Stomach (tissue), 8 donors: ENCODE measurements at regions not wholly inside any gene's neighbourhood (a gene's known extent, or its start where the extent isn't known, plus 50 kb on each side); places are given as distances from the start of the nearest gene placed in this dataset.

Experiments
- DNase-seq, 2 donors: peaks; one replicate each; pipeline versions ENCODE4 v3.0.0 to v3.0.0-alpha.2; 2013 to 2019
- H3K27ac ChIP-seq, 5 donors: fragments of 200-600 bp in 4 of 5; sonication (generic) in 4 of 5; one replicate each; pipeline ENCODE4 v1.5.1; 2013 to 2019; ENCODE audit warnings: mild to moderate bottlenecking in 1 of 5, moderate library complexity in 1 of 5
- H3K27me3 ChIP-seq, 3 donors: fragments of 200-600 bp; sonication (generic); one replicate each; pipeline ENCODE4 v1.5.1; 2017 to 2019; ENCODE audit warnings: mixed run types in 1 of 3
- H3K36me3 ChIP-seq, 4 donors: fragments of 200-600 bp; sonication (generic); 1 replicate in 3 of 4; 2 replicates in 1 of 4; pipeline ENCODE4 v1.5.1; 2016 to 2019
- H3K4me1 ChIP-seq, 4 donors: fragments of 200-600 bp; sonication (generic); one replicate each; pipeline ENCODE4 v1.5.1; 2016 to 2019
- H3K4me3 ChIP-seq, 4 donors: fragments of 200-600 bp; sonication (generic) in 3 of 4; one replicate each; pipeline ENCODE4 v1.5.1; 2016 to 2019; ENCODE audit warnings: mild to moderate bottlenecking in 1 of 4
- H3K9me3 ChIP-seq, 4 donors: fragments of 200-600 bp; sonication (generic); one replicate each; pipeline ENCODE4 v1.5.1; 2016 to 2019
- CTCF ChIP-seq, 7 experiments: fragments of 450-650 bp in 4 of 7; fragments of 200-600 bp in 3 of 7; sonication (generic) in 3 of 7; IDR thresholded peaks; one replicate each; pipeline ENCODE4 v1.5.1; 2016 to 2019; ENCODE audit warnings: antibody characterized with exemption in 7 of 7, control low read depth in 2 of 7, mild to moderate bottlenecking in 1 of 7
- EP300 ChIP-seq: sonication (generic); formaldehyde crosslinking; IDR thresholded peaks from one replicate; pipeline ENCODE4 v1.6.1; 2017; ENCODE audit warnings: antibody characterized with exemption
- POLR2A ChIP-seq, 4 donors: fragments of 450-650 bp; IDR thresholded peaks; one replicate each; pipeline ENCODE4 v1.6.1; 2016; ENCODE audit warnings: antibody characterized with exemption in 4 of 4, control low read depth in 2 of 4, mild to moderate bottlenecking in 1 of 4, moderate library complexity in 1 of 4
- POLR2AphosphoS5 ChIP-seq, 3 donors: sonication (generic); formaldehyde crosslinking; IDR thresholded peaks; one replicate each; pipeline ENCODE4 v1.6.1; 2016; ENCODE audit warnings: antibody characterized with exemption in 3 of 3
- WGBS, 5 donors: extraction: QIAGEN DNeasy Blood & Tissue Kit in 3 of 5; methylation state at CpG; one replicate each; pipeline versions ENCODE4 v1.1.5 to v1.1.7; 2013 to 2018; 5-methylcytosine and 5-hydroxymethylcytosine counted together
- intact Hi-C: fragments of 100-400 bp; cut with DNase I; formaldehyde crosslinking; loops from one replicate; pipeline ENCODE4 v1.15.1; 2023; ENCODE audit warnings: low total_unique reads
- donor health status: healthy with polysubstance abuse.
- donor health status: Bipolar disorder and iron deficiency.
- donor health status: healthy.

- TF ChIP-seq POLR2AphosphoS5 (IDR thresholded peaks at IDR 0.05), result no peak
- TF ChIP-seq EP300, result no peak
- no peak for TF ChIP-seq POLR2A (IDR thresholded peaks at IDR 0.05)
- TF ChIP-seq CTCF (IDR thresholded peaks at IDR 0.05), result no peak
- H3K9me3 ChIP-seq, result peaks cover 5 to 25% (median 10%) of the 10 kb centered on the region in 4 donors
- H3K27me3 ChIP-seq, result no peaks in the 10 kb centered on the region
- DNase-seq, result no peak
- no peak overlapping the region for H3K4me3 ChIP-seq
- WGBS, 5 donors, result 57 to 100% (median 91%) methylated on average over 2 of the region's 2 CpGs
- H3K36me3 ChIP-seq, result no peaks in the 10 kb centered on the region
- no peak overlapping the region for H3K27ac ChIP-seq
- H3K4me1 ChIP-seq, result no peaks in the 10 kb centered on the region
- intact Hi-C loops, result no loop called here
These were observed 1053.2 kb upstream of the GBE1 start for GRCh38 chr3:82814660-82815059.

DNA sequence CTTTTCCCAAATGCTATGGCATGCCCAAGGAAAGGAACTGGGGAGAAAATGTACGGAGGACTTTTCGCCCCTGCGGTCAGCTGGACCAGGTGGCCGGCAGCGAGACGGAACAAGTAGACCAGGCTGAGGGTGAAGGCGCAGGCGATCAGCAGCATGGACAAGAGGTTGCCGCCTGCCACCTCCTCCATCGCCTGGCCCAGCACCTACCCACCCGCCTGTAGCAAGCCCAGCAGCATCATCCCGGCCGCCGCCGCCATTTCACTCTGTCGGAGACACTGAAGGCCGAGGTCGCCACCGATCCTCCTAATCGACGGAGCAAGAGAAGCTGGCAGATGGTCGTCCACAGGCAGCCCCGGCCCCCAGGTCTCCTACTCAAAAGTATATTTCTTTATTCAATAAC, 1046.3 kb upstream of the GBE1 start:
- Histone ChIP-seq H3K27me3 (no peaks in the 10 kb centered on the region), H3K9me3 (peaks cover 0 to 9% (median 0%) of the 10 kb centered on the region in 4 donors), H3K27ac (no peak overlapping the region), H3K4me3 (no peak overlapping the region), H3K4me1 (no peaks in the 10 kb centered on the region), H3K36me3 (no peaks in the 10 kb centered on the region)
- TF ChIP-seq POLR2A (IDR thresholded peaks at IDR 0.05), result no peak
- TF ChIP-seq POLR2AphosphoS5 (IDR thresholded peaks at IDR 0.05), result no peak
- TF ChIP-seq EP300, result no peak
- no peak for TF ChIP-seq CTCF (IDR thresholded peaks at IDR 0.05)
- 93 to 97% (median 95%) methylated on average over 22 to 23 of the region's 23 CpGs for whole genome bisulfite sequencing, 5 donors
- intact Hi-C loops, result no loop called here
- no peak for DNase-seq

DNA sequence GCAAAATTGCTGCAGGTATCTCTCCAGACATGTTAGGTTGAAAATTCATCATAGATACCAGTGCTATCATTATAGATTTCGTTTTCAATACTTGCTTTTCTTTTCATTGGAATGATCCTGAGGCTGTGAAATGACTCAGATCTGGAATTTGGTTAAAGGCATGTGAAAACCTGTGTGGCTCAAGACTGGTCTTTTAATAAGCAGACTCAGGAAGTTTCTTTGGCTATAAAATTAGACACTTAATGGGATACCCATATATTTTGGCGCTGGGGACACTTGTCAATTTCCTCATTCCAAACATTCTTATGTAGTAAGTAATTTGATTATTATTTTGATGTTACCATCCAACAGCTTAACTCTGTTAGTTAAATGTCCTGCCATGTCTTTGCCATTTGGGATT, 1041.1 kb upstream of the GBE1 start:
- WGBS, 5 donors, result 68 to 92% (median 75%) methylated on average over 2 of the region's 2 CpGs
- intact Hi-C loops, result no loop called here

GRCh38 chr3:82800248-82800647, 1038.8 kb upstream of the GBE1 start:
- Histone ChIP-seq H3K36me3 (no peaks in the 10 kb centered on the region), H3K9me3 (no peaks in the 10 kb centered on the region), H3K27me3 (no peaks in the 10 kb centered on the region), H3K27ac (no peak overlapping the region), H3K4me1 (no peaks in the 10 kb centered on the region), H3K4me3 (no peak overlapping the region)
- intact Hi-C loops, result no loop called here
- TF ChIP-seq EP300 (no peak), CTCF (IDR thresholded peaks at IDR 0.05) (no peak), POLR2AphosphoS5 (IDR thresholded peaks at IDR 0.05) (no peak), POLR2A (IDR thresholded peaks at IDR 0.05) (no peak)
- no peak for DNase-seq

More for the DNA sequence above, 1041.1 kb upstream of the GBE1 start:
- no peak for DNase-seq
- no peak overlapping the region for H3K27ac ChIP-seq
- H3K9me3 ChIP-seq, result no peaks in the 10 kb centered on the region
- no peaks in the 10 kb centered on the region for H3K27me3 ChIP-seq
- no peaks in the 10 kb centered on the region for H3K36me3 ChIP-seq
- TF ChIP-seq POLR2A (IDR thresholded peaks at IDR 0.05), result no peak
- TF ChIP-seq POLR2AphosphoS5 (IDR thresholded peaks at IDR 0.05), result no peak
- TF ChIP-seq CTCF (IDR thresholded peaks at IDR 0.05), result no peak
- no peak for TF ChIP-seq EP300
- no peak overlapping the region for H3K4me3 ChIP-seq
- H3K4me1 ChIP-seq, result no peaks in the 10 kb centered on the region
